ENCODE measurements at regions not wholly inside any gene's neighbourhood (a gene's known extent, or its start where the extent isn't known, plus 50 kb on each side); places are given as distances from the start of the nearest gene placed in this dataset.

GRCh38 chr2:21253311-21254027, 129.7 kb downstream of the TDRD15 start:
- DNase-seq (no peak), ATAC-seq (ENCODE audit: low read depth) (no peak)
- no peaks in the 10 kb centered on the region for H4K20me1 ChIP-seq (ENCODE audit: insufficient read depth, low read length)
- no peak overlapping the region for H2BK20ac ChIP-seq (ENCODE audit: low read depth, low read length)
- no peak overlapping the region for H3K4ac ChIP-seq (ENCODE audit: low read depth, low read length)
- ChIA-PET CTCF (no interaction called here), POLR2A (ENCODE audit: unreplicated experiment) (no interaction called here)
- H3K27me3 ChIP-seq (ENCODE audit: control insufficient read depth, insufficient read depth, low read length) = no peaks in the 10 kb centered on the region
- H3K9ac ChIP-seq (ENCODE audit: low read depth, low read length) = no peak overlapping the region
- no peak overlapping the region for H2AFZ ChIP-seq (replicated peaks; ENCODE audit: low read length, poor library complexity)
- TF ChIP-seq FOS (IDR thresholded peaks at IDR 0.05; ENCODE audit: low read depth, low read length) (no peak), RAD21 (IDR thresholded peaks at IDR 0.05; ENCODE audit: low read length) (no peak), CHD1 (IDR thresholded peaks at IDR 0.05; ENCODE audit: low read depth, low read length) (no peak), MXI1 (IDR thresholded peaks at IDR 0.05; ENCODE audit: borderline replicate concordance, low read depth, low read length) (no peak), USF2 (IDR thresholded peaks at IDR 0.05; ENCODE audit: low read depth, low read length) (no peak)
- H3K4me1 ChIP-seq (ENCODE audit: control insufficient read depth, insufficient read depth, low read length) = no peaks in the 10 kb centered on the region
- no peaks in the 10 kb centered on the region for H3K36me3 ChIP-seq (ENCODE audit: control insufficient read depth, insufficient read depth, low read length)
- no peak overlapping the region for H3K23ac ChIP-seq (ENCODE audit: low read depth, low read length)
- no peaks in the 10 kb centered on the region for H3K79me1 ChIP-seq (ENCODE audit: low read depth in 1 of 2, low read length in 2 of 2)
- WGBS, 2 experiments (ENCODE audit: extremely low coverage in 2 of 2, insufficient read length in 1 of 2) = no CpG with 5 or more reads among the region's 3 CpGs
- intact Hi-C loops (cut with micrococcal nuclease) (no loop called here), dilution Hi-C loops (cut with HindIII; ENCODE audit: low sequenced_read_pairs, unreplicated experiment) (no loop called here), in situ Hi-C loops (cut with MboI; ENCODE audit: low sequenced_read_pairs) (no loop called here)
- H2BK120ac ChIP-seq (ENCODE audit: low read depth, low read length) = no peak overlapping the region
- no peak overlapping the region for H3K18ac ChIP-seq (ENCODE audit: low read depth, low read length)
- H4K5ac ChIP-seq (ENCODE audit: low read depth, low read length) = no peak overlapping the region
- H2BK15ac ChIP-seq (ENCODE audit: low read depth, low read length) = no peak overlapping the region
- peak overlapping the region; percentile 20 for H2AK9ac ChIP-seq (replicated peaks; ENCODE audit: low read depth, low read length, poor library complexity)
- H3K27ac ChIP-seq (ENCODE audit: insufficient read depth, low read length) = no peak overlapping the region
- no peak overlapping the region for H2AK5ac ChIP-seq (ENCODE audit: low read depth, low read length)
- H4K91ac ChIP-seq (ENCODE audit: insufficient read depth, low read depth, low read length) = no peak overlapping the region
- no peak overlapping the region for H3K4me2 ChIP-seq (ENCODE audit: low read depth, low read length)
- no peak overlapping the region for H3K14ac ChIP-seq (replicated peaks; ENCODE audit: low read depth, low read length)
- H3K4me3 ChIP-seq (ENCODE audit: insufficient read depth, low read depth, low read length) = no peak overlapping the region
- no TSS peak for BruUV-seq (replicated peaks)
- H3K56ac ChIP-seq (ENCODE audit: extremely low read depth, insufficient read depth, low read length) = no peak overlapping the region
- H3K9me1 ChIP-seq (ENCODE audit: insufficient read depth, low read length) = no peaks in the 10 kb centered on the region
- H4K8ac ChIP-seq (ENCODE audit: low read depth in 2 of 2, low read length in 2 of 2) = no peak overlapping the region
- H3K9me3 ChIP-seq (ENCODE audit: control insufficient read depth, insufficient read depth, low read length) = no peaks in the 10 kb centered on the region
- no peak overlapping the region for H2BK5ac ChIP-seq (ENCODE audit: low read depth, low read length, poor library complexity, severe bottlenecking)

Data from IMR-90 (cell line).